HG03558 (cell line): ENCODE measurements at regions not wholly inside any gene's neighbourhood (a gene's known extent, or its start where the extent isn't known, plus 50 kb on each side); places are given as distances from the start of the nearest gene placed in this dataset.
"Not testable (repeated sequence)": the region's sequence is repeated elsewhere in the genome, so short reads cannot be mapped to it uniquely, and the experiment has no call there.

Experiments
- ATAC-seq: cut with Tn5 transposase; IDR thresholded peaks from one replicate; pipeline ENCODE4 v1.9.1; 2021; ENCODE audit warnings: moderate number of reproducible peaks; ENCODE audit not compliant: unreplicated experiment; ENCODE audit errors: extremely low read depth

GRCh38 chr10:25076506-25077177 is 60.2 kb downstream of the THNSL1 start:
- ATAC-seq, result no peak

- no peak for ATAC-seq
Measured at GRCh38 chr10:25078658-25079431, 62.4 kb downstream of the THNSL1 start.

GRCh38 chr10:25080880-25081581 is 64.6 kb downstream of the THNSL1 start:
- peak; percentile 80 for ATAC-seq

- no peak for ATAC-seq
Measured at GRCh38 chr10:25082276-25083204, 66.1 kb downstream of the THNSL1 start.

GRCh38 chr10:25083546-25084111 is 67.2 kb downstream of the THNSL1 start:
- no peak for ATAC-seq

GRCh38 chr10:25084447-25084846 is 68.0 kb downstream of the THNSL1 start:
- no peak for ATAC-seq

GRCh38 chr10:25094590-25094989 is 78.2 kb downstream of the THNSL1 start:
- ATAC-seq, result no peak

- ATAC-seq, result no peak
Measured at GRCh38 chr10:25097669-25098411, 77.0 kb upstream of the GPR158 start.

- no peak for ATAC-seq
Measured at GRCh38 chr10:25100141-25100540, 74.7 kb upstream of the GPR158 start.

- no peak for ATAC-seq
Measured at GRCh38 chr10:25101461-25102146, 73.2 kb upstream of the GPR158 start.

- ATAC-seq, result no peak
Measured at GRCh38 chr10:25102147-25102822, 72.5 kb upstream of the GPR158 start.

GRCh38 chr10:25103703-25104102 is 71.1 kb upstream of the GPR158 start:
- ATAC-seq, result no peak

GRCh38 chr10:25104441-25104840 is 70.4 kb upstream of the GPR158 start:
- no peak for ATAC-seq

- ATAC-seq, result no peak
Measured at GRCh38 chr10:25105262-25105661, 69.5 kb upstream of the GPR158 start.

- ATAC-seq, result no peak
Measured at GRCh38 chr10:25105743-25106260, 69.0 kb upstream of the GPR158 start.

- no peak for ATAC-seq
Measured at GRCh38 chr10:25107756-25108155, 67.0 kb upstream of the GPR158 start.

- not testable (repeated sequence) for ATAC-seq
Measured at GRCh38 chr10:25109896-25110295, 64.9 kb upstream of the GPR158 start.

GRCh38 chr10:25112016-25112415 is 62.8 kb upstream of the GPR158 start:
- ATAC-seq, result no peak
